ENCODE measurements at regions not wholly inside any gene's neighbourhood (a gene's known extent, or its start where the extent isn't known, plus 50 kb on each side); places are given as distances from the start of the nearest gene placed in this dataset.

GRCh38 chr5:99775189-99775588 lies 760.0 kb upstream of the FAM174A start:
- DNase-seq (no peak), ATAC-seq (ENCODE audit: insufficient read depth, low read depth) (no peak)
- H3K4me3 ChIP-seq (ENCODE audit: low read depth in 1 of 2, low read length in 2 of 2) = no peak overlapping the region
- no peak overlapping the region for H3K27ac ChIP-seq (ENCODE audit: low read length)
- no peaks in the 10 kb centered on the region for H3K36me3 ChIP-seq (ENCODE audit: insufficient read depth, low read length)
- no peaks in the 10 kb centered on the region for H3K79me2 ChIP-seq (ENCODE audit: insufficient read depth, low read length)
- H4K20me1 ChIP-seq (ENCODE audit: insufficient read depth, low read length) = no peaks in the 10 kb centered on the region
- no peaks in the 10 kb centered on the region for H3K27me3 ChIP-seq (ENCODE audit: insufficient read depth, low read length, poor library complexity)
- no peaks in the 10 kb centered on the region for H3K9me3 ChIP-seq (ENCODE audit: insufficient read depth, low read length, severe bottlenecking)
- no peak for TF ChIP-seq EZH2 (IDR thresholded peaks at IDR 0.05; ENCODE audit: borderline replicate concordance, low read depth, low read length, severe bottlenecking)
- no peak for TF ChIP-seq CTCF (IDR thresholded peaks at IDR 0.05; ENCODE audit: borderline replicate concordance, extremely low read depth, low read length, poor library complexity, severe bottlenecking)
- H2AFZ ChIP-seq (ENCODE audit: low read depth, low read length) = no peak overlapping the region
- H3K9ac ChIP-seq (ENCODE audit: low read depth, low read length) = no peak overlapping the region
- H3K4me2 ChIP-seq (ENCODE audit: insufficient read depth, low read length) = no peak overlapping the region
- H3K4me1 ChIP-seq (ENCODE audit: insufficient read depth, low read length) = no peaks in the 10 kb centered on the region

DNA sequence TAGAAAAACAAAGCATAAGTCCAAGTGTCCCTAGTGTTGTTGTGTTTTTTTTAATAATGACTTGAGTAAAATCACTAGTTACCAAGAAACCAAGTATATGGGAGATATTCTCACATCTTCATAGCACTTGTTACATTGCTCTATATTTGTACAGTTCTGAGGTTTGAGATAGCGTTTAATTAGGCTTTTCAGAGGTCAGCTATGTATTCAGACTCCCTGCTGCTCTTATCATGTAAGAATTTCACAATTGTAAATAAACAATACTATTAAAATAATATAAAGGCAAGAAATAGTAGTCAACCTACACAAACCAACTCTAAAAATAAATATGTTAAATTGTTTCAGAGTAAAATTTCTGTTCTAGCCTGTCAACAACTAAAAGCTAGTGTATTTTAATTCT lies 761.9 kb upstream of the FAM174A start:
- H3K4me2 ChIP-seq (ENCODE audit: insufficient read depth, low read length) = no peak overlapping the region
- H3K79me2 ChIP-seq (ENCODE audit: insufficient read depth, low read length) = no peaks in the 10 kb centered on the region
- H3K9me3 ChIP-seq (ENCODE audit: insufficient read depth, low read length, severe bottlenecking) = no peaks in the 10 kb centered on the region
- H3K27ac ChIP-seq (ENCODE audit: low read length) = no peak overlapping the region
- no peaks in the 10 kb centered on the region for H3K36me3 ChIP-seq (ENCODE audit: insufficient read depth, low read length)
- H3K4me1 ChIP-seq (ENCODE audit: insufficient read depth, low read length) = no peaks in the 10 kb centered on the region
- H2AFZ ChIP-seq (ENCODE audit: low read depth, low read length) = no peak overlapping the region
- no peak overlapping the region for H3K9ac ChIP-seq (ENCODE audit: low read depth, low read length)
- H4K20me1 ChIP-seq (ENCODE audit: insufficient read depth, low read length) = no peaks in the 10 kb centered on the region
- TF ChIP-seq EZH2 (IDR thresholded peaks at IDR 0.05; ENCODE audit: borderline replicate concordance, low read depth, low read length, severe bottlenecking) (no peak), CTCF (IDR thresholded peaks at IDR 0.05; ENCODE audit: borderline replicate concordance, extremely low read depth, low read length, poor library complexity, severe bottlenecking) (no peak)
- DNase-seq (no peak), ATAC-seq (ENCODE audit: insufficient read depth, low read depth) (no peak)
- H3K4me3 ChIP-seq (ENCODE audit: low read depth in 1 of 2, low read length in 2 of 2) = no peak overlapping the region
- H3K27me3 ChIP-seq (ENCODE audit: insufficient read depth, low read length, poor library complexity) = no peaks in the 10 kb centered on the region

GRCh38 chr5:99771296-99771695 lies 763.9 kb upstream of the FAM174A start:
- Histone ChIP-seq H3K27me3 (ENCODE audit: insufficient read depth, low read length, poor library complexity) (no peaks in the 10 kb centered on the region), H3K27ac (ENCODE audit: low read length) (no peak overlapping the region), H4K20me1 (ENCODE audit: insufficient read depth, low read length) (no peaks in the 10 kb centered on the region), H3K9me3 (ENCODE audit: insufficient read depth, low read length, severe bottlenecking) (no peaks in the 10 kb centered on the region), H3K4me3 (ENCODE audit: low read depth in 1 of 2, low read length in 2 of 2) (no peak overlapping the region), H3K4me1 (ENCODE audit: insufficient read depth, low read length) (no peaks in the 10 kb centered on the region), H3K9ac (ENCODE audit: low read depth, low read length) (no peak overlapping the region), H2AFZ (ENCODE audit: low read depth, low read length) (no peak overlapping the region), H3K36me3 (ENCODE audit: insufficient read depth, low read length) (no peaks in the 10 kb centered on the region), H3K79me2 (ENCODE audit: insufficient read depth, low read length) (no peaks in the 10 kb centered on the region), H3K4me2 (ENCODE audit: insufficient read depth, low read length) (no peak overlapping the region)
- no peak for ATAC-seq (ENCODE audit: insufficient read depth, low read depth)
- TF ChIP-seq CTCF (IDR thresholded peaks at IDR 0.05; ENCODE audit: borderline replicate concordance, extremely low read depth, low read length, poor library complexity, severe bottlenecking) (no peak), EZH2 (IDR thresholded peaks at IDR 0.05; ENCODE audit: borderline replicate concordance, low read depth, low read length, severe bottlenecking) (no peak)
- no peak for DNase-seq

- ATAC-seq (ENCODE audit: insufficient read depth, low read depth) = no peak
- H3K9me3 ChIP-seq (ENCODE audit: insufficient read depth, low read length, severe bottlenecking) = no peaks in the 10 kb centered on the region
- DNase-seq = no peak
- H3K36me3 ChIP-seq (ENCODE audit: insufficient read depth, low read length) = no peaks in the 10 kb centered on the region
- no peaks in the 10 kb centered on the region for H3K79me2 ChIP-seq (ENCODE audit: insufficient read depth, low read length)
- H3K4me1 ChIP-seq (ENCODE audit: insufficient read depth, low read length) = no peaks in the 10 kb centered on the region
- TF ChIP-seq CTCF (IDR thresholded peaks at IDR 0.05; ENCODE audit: borderline replicate concordance, extremely low read depth, low read length, poor library complexity, severe bottlenecking) (no peak), EZH2 (IDR thresholded peaks at IDR 0.05; ENCODE audit: borderline replicate concordance, low read depth, low read length, severe bottlenecking) (no peak)
- H3K9ac ChIP-seq (ENCODE audit: low read depth, low read length) = no peak overlapping the region
- H2AFZ ChIP-seq (ENCODE audit: low read depth, low read length) = no peak overlapping the region
- H3K27me3 ChIP-seq (ENCODE audit: insufficient read depth, low read length, poor library complexity) = no peaks in the 10 kb centered on the region
- H4K20me1 ChIP-seq (ENCODE audit: insufficient read depth, low read length) = no peaks in the 10 kb centered on the region
- H3K27ac ChIP-seq (ENCODE audit: low read length) = no peak overlapping the region
- H3K4me3 ChIP-seq (ENCODE audit: low read depth in 1 of 2, low read length in 2 of 2) = no peak overlapping the region
- H3K4me2 ChIP-seq (ENCODE audit: insufficient read depth, low read length) = no peak overlapping the region
Observed at GRCh38 chr5:99765011-99765410, 770.2 kb upstream of the FAM174A start.
